Breast epithelium (tissue), 3 donors: ENCODE measurements at regions not wholly inside any gene's neighbourhood (a gene's known extent, or its start where the extent isn't known, plus 50 kb on each side); places are given as distances from the start of the nearest gene placed in this dataset.

Source experiments
- CTCF ChIP-seq, 3 donors: fragments of 450-650 bp; IDR thresholded peaks; one replicate each; pipeline ENCODE4 v1.5.1; 2016 to 2017; ENCODE audit warnings: antibody characterized with exemption in 3 of 3, mild to moderate bottlenecking in 3 of 3, moderate library complexity in 3 of 3
- POLR2AphosphoS5 ChIP-seq, 3 donors: sonication (generic); formaldehyde crosslinking; IDR thresholded peaks; one replicate each; pipeline ENCODE4 v1.6.1; 2017; ENCODE audit warnings: antibody characterized with exemption in 3 of 3

- TF ChIP-seq CTCF (IDR thresholded peaks at IDR 0.05) (no peak), POLR2AphosphoS5 (IDR thresholded peaks at IDR 0.05) (no peak)
Measured at GRCh38 chr5:8445139-8445538, 576.2 kb downstream of the MTRR start.
